ENCODE measurements at regions not wholly inside any gene's neighbourhood (a gene's known extent, or its start where the extent isn't known, plus 50 kb on each side); places are given as distances from the start of the nearest gene placed in this dataset.

GRCh38 chr12:75589801-75590200 is 78.4 kb upstream of the KRR1 start:
- H3K9me3 Mint-ChIP-seq, result no peaks in the 10 kb centered on the region
- intact Hi-C loops (cut with micrococcal nuclease), result no loop called here
- peaks cover 5% of the 10 kb centered on the region for H3K27me3 Mint-ChIP-seq (ENCODE audit: insufficient read depth)

GRCh38 chr12:75587340-75588106 is 76.1 kb upstream of the KRR1 start:
- Mint-ChIP-seq H3K4me3 (no peak overlapping the region), H3K27me3 (ENCODE audit: insufficient read depth) (peaks cover 2% of the 10 kb centered on the region)

More at GRCh38 chr12:75589801-75590200, 78.4 kb upstream of the KRR1 start:
- DNase-seq (ENCODE audit: low spot score), result no peak
- H3K4me3 Mint-ChIP-seq, result no peak overlapping the region
- no peak overlapping the region for H3K27ac Mint-ChIP-seq
- no peaks in the 10 kb centered on the region for H3K4me1 Mint-ChIP-seq (ENCODE audit: low read depth)
- no peaks in the 10 kb centered on the region for H3K36me3 Mint-ChIP-seq (ENCODE audit: low read depth)

GRCh38 chr12:75585330-75585729 is 73.9 kb upstream of the KRR1 start:
- Mint-ChIP-seq H3K9me3 (no peaks in the 10 kb centered on the region), H3K4me1 (ENCODE audit: low read depth) (no peaks in the 10 kb centered on the region), H3K27me3 (ENCODE audit: insufficient read depth) (peaks cover 2% of the 10 kb centered on the region), H3K4me3 (no peak overlapping the region), H3K36me3 (ENCODE audit: low read depth) (no peaks in the 10 kb centered on the region), H3K27ac (no peak overlapping the region)
- intact Hi-C loops (cut with micrococcal nuclease), result no loop called here
- no peak for DNase-seq (ENCODE audit: low spot score)

More at GRCh38 chr12:75587340-75588106, 76.1 kb upstream of the KRR1 start:
- DNase-seq (ENCODE audit: low spot score), result no peak
- no peaks in the 10 kb centered on the region for H3K36me3 Mint-ChIP-seq (ENCODE audit: low read depth)
- H3K27ac Mint-ChIP-seq, result no peak overlapping the region
- H3K9me3 Mint-ChIP-seq, result no peaks in the 10 kb centered on the region
- intact Hi-C loops (cut with micrococcal nuclease), result no loop called here
- H3K4me1 Mint-ChIP-seq (ENCODE audit: low read depth), result no peaks in the 10 kb centered on the region

DNA sequence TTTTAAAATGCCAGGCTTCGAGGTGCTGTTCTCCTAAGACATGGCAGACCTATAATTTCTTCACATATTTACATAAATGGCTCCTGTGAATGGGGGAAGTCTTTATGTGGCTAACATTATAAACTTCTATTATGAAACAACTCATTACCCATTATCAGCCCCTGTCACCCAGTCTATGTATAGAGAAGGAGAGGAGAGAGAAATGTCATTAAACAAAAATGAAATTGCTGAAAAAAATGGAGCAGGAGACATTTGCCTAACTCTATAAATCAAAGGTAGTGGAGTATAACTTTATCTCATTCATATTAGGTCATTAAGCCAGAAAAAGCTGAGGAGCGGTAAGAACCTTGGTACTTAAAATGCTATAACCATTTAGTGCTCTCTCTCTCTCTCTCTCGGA is 71.9 kb upstream of the KRR1 start:
- Mint-ChIP-seq H3K27me3 (ENCODE audit: insufficient read depth) (peaks cover 2% of the 10 kb centered on the region), H3K9me3 (no peaks in the 10 kb centered on the region), H3K27ac (no peak overlapping the region), H3K4me1 (ENCODE audit: low read depth) (no peaks in the 10 kb centered on the region), H3K36me3 (ENCODE audit: low read depth) (no peaks in the 10 kb centered on the region), H3K4me3 (no peak overlapping the region)
- no peak for DNase-seq (ENCODE audit: low spot score)
- intact Hi-C loops (cut with micrococcal nuclease), result no loop called here

DNA sequence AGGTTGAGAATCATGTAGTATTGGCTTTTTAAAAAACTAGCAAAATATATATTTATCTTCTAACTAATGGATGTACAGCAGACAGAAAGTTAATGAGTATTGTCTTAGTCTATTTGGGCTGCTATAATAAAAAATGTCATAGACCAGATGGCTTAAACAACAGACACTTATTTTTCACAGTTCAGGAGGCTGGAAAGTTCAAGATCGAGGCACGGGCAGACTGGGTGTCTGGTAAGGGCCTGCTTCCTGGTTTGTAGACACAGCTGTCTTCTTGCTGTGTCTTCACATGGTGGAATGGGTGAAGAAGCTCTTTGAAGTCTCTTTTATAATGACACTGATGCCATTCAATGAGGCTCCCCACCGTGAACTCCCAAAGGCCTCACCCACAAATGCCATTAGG is 70.1 kb upstream of the KRR1 start:
- Mint-ChIP-seq H3K27me3 (ENCODE audit: insufficient read depth) (peaks cover 2% of the 10 kb centered on the region), H3K9me3 (no peaks in the 10 kb centered on the region), H3K4me3 (no peak overlapping the region), H3K4me1 (ENCODE audit: low read depth) (no peaks in the 10 kb centered on the region), H3K36me3 (ENCODE audit: low read depth) (no peaks in the 10 kb centered on the region), H3K27ac (no peak overlapping the region)
- intact Hi-C loops (cut with micrococcal nuclease), result no loop called here
- no peak for DNase-seq (ENCODE audit: low spot score)

DNA sequence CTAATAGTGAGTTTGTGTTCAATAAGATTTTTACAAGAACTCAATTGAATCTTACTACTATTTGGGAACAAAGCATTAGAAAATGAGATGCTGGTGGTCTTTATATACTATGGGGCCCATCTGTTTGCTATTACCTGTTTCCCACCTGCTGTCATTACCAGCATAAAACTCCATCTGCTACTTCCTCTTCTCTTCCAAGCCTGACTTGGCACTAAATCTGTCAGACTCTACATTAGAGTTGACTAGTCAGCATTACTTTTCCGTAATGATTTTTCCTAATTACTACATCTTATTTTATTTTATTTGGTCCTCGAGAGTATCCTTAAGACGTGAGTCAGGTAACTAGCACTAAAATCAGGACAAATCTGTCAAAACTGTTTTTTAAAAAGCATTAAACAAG is 68.1 kb upstream of the KRR1 start:
- Mint-ChIP-seq H3K27me3 (ENCODE audit: insufficient read depth) (peaks cover 4% of the 10 kb centered on the region), H3K9me3 (no peaks in the 10 kb centered on the region), H3K4me1 (ENCODE audit: low read depth) (no peaks in the 10 kb centered on the region), H3K36me3 (ENCODE audit: low read depth) (no peaks in the 10 kb centered on the region), H3K27ac (no peak overlapping the region), H3K4me3 (no peak overlapping the region)
- intact Hi-C loops (cut with micrococcal nuclease), result no loop called here
- no peak for DNase-seq (ENCODE audit: low spot score)

DNA sequence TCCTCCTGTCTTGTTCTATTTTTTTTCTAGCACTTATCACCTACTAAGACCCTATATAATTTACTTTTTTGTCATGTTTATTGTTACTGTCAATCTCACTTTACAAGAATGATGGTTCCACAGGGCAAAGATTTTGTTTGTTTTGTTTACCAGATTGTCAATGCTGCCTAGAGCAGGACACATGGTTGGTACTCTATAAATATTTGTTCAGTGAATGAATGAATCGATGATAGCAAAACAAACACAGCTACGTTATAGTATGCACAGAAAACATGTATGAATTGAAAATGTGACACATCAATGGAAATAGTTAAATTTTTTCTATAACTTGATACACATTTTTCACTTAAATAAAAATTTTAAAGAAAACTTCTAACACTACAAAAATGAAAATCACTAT is 67.1 kb upstream of the KRR1 start:
- Mint-ChIP-seq H3K4me1 (ENCODE audit: low read depth) (no peaks in the 10 kb centered on the region), H3K27me3 (ENCODE audit: insufficient read depth) (peaks cover 4% of the 10 kb centered on the region), H3K27ac (no peak overlapping the region), H3K9me3 (no peaks in the 10 kb centered on the region), H3K36me3 (ENCODE audit: low read depth) (no peaks in the 10 kb centered on the region), H3K4me3 (no peak overlapping the region)
- DNase-seq (ENCODE audit: low spot score), result no peak
- intact Hi-C loops (cut with micrococcal nuclease), result no loop called here

DNA sequence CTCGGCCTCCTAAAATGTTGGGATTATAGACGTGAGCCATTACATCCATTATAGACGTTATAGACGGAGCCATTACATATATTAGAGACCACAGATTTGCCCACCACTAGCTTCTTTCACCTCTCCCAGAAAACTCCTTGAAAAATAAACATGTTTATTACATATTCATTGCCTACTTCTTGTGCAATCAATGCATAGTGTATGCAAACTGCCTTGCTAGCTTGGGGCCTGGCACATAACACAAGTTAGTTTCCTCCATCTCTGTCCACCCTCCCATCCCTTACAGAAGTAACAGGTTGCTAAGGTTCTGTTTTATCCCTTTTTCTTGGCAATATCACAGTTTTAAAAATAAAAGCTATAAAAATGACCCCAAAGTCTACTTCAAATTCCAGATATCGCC is 66.4 kb upstream of the KRR1 start:
- Mint-ChIP-seq H3K9me3 (no peaks in the 10 kb centered on the region), H3K27me3 (ENCODE audit: insufficient read depth) (peaks cover 4% of the 10 kb centered on the region), H3K36me3 (ENCODE audit: low read depth) (no peaks in the 10 kb centered on the region), H3K4me1 (ENCODE audit: low read depth) (no peaks in the 10 kb centered on the region), H3K4me3 (no peak overlapping the region), H3K27ac (no peak overlapping the region)
- intact Hi-C loops (cut with micrococcal nuclease), result no loop called here
- DNase-seq (ENCODE audit: low spot score), result no peak

DNA sequence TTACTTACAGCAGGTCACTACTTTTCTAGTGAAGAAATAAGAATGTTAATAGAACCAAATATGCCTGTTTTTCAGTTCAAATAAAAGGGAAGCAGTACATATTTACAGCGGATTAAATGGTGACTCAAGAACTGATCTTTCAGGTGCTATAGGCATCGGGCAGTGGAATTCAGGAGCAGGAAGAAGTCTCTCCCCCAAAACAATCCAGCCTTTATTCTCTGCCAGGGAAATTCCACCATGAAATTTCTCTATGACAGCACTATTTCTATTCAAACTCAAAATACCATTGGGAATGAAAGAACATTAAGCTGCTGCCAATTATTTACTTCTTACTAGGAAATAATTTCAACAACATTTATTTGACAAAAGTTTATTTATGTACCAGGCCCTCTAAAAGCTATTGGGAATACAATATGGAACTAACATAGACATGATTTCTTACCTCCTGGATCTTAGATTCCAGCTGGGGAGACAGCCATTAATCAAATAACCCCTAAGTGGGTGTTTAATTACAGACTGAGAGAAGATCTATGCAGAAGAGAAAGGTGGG is 60.3 kb upstream of the KRR1 start:
- no peaks in the 10 kb centered on the region for H3K4me1 Mint-ChIP-seq (ENCODE audit: low read depth)
- no peak overlapping the region for H3K27ac Mint-ChIP-seq
- intact Hi-C loops (cut with micrococcal nuclease), result no loop called here

DNA sequence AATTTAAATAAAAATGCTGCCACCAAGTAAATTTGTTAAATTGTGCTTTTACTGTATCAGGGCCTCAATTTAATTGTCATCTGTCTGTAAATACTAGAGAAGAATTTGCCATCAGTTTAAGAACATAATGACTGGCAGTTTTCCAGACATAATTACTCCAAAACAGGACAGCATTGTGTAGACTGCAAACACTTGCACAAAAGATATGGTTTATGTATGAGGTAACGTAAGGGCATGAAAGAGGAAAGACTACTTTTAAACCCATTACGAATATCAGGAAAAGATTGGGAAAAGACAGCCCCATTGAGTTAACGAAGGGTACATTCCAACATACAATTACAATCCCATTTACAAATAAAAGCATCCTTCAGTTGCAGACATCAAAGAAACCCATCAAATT is 59.8 kb upstream of the KRR1 start:
- no peak for DNase-seq (ENCODE audit: low spot score)
- intact Hi-C loops (cut with micrococcal nuclease), result no loop called here
- H3K4me1 Mint-ChIP-seq (ENCODE audit: low read depth), result no peaks in the 10 kb centered on the region
- H3K27ac Mint-ChIP-seq, result no peak overlapping the region
- H3K9me3 Mint-ChIP-seq, result no peaks in the 10 kb centered on the region
- H3K4me3 Mint-ChIP-seq, result no peak overlapping the region
- peaks cover 5% of the 10 kb centered on the region for H3K27me3 Mint-ChIP-seq (ENCODE audit: insufficient read depth)
- H3K36me3 Mint-ChIP-seq (ENCODE audit: low read depth), result no peaks in the 10 kb centered on the region

More for the DNA sequence above, 60.3 kb upstream of the KRR1 start:
- Mint-ChIP-seq H3K4me3 (no peak overlapping the region), H3K36me3 (ENCODE audit: low read depth) (no peaks in the 10 kb centered on the region), H3K9me3 (no peaks in the 10 kb centered on the region), H3K27me3 (ENCODE audit: insufficient read depth) (peaks cover 5% of the 10 kb centered on the region)
- no peak for DNase-seq (ENCODE audit: low spot score)

GRCh38 chr12:75568801-75569200 is 57.4 kb upstream of the KRR1 start:
- DNase-seq (ENCODE audit: low spot score), result no peak
- H3K27me3 Mint-ChIP-seq (ENCODE audit: insufficient read depth), result peaks cover 9% of the 10 kb centered on the region

GRCh38 chr12:75568393-75568792 is 57.0 kb upstream of the KRR1 start:
- no peaks in the 10 kb centered on the region for H3K36me3 Mint-ChIP-seq (ENCODE audit: low read depth)
- H3K4me1 Mint-ChIP-seq (ENCODE audit: low read depth), result no peaks in the 10 kb centered on the region
- H3K9me3 Mint-ChIP-seq, result no peaks in the 10 kb centered on the region
- no peak overlapping the region for H3K4me3 Mint-ChIP-seq
- DNase-seq (ENCODE audit: low spot score), result no peak
- intact Hi-C loops (cut with micrococcal nuclease), result no loop called here
- peaks cover 9% of the 10 kb centered on the region for H3K27me3 Mint-ChIP-seq (ENCODE audit: insufficient read depth)
- no peak overlapping the region for H3K27ac Mint-ChIP-seq

More at GRCh38 chr12:75568801-75569200, 57.4 kb upstream of the KRR1 start:
- Mint-ChIP-seq H3K4me3 (no peak overlapping the region), H3K4me1 (ENCODE audit: low read depth) (no peaks in the 10 kb centered on the region), H3K27ac (no peak overlapping the region), H3K36me3 (ENCODE audit: low read depth) (no peaks in the 10 kb centered on the region), H3K9me3 (no peaks in the 10 kb centered on the region)
- intact Hi-C loops (cut with micrococcal nuclease), result no loop called here

DNA sequence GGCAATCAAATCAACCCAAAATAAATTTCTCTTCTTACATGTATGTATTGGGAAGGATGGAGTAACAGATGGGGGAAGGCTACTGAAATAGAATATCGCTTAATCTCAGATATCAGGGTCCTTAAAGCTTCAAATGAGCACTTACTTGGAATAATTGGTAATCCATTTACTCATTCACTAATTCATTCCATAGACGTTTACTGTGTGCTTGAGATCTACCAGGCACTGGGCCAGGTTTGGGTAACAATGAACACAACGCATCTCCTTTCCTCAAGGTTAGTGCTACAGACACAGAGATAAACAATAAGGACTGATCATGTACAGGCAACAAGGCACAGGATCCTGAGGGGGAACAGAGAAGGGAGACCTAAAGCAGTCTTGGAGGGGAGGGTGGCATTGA is 54.4 kb upstream of the KRR1 start:
- intact Hi-C loops (cut with micrococcal nuclease), result no loop called here
- Mint-ChIP-seq H3K4me3 (no peak overlapping the region), H3K27ac (no peak overlapping the region), H3K36me3 (ENCODE audit: low read depth) (no peaks in the 10 kb centered on the region), H3K27me3 (ENCODE audit: insufficient read depth) (peaks cover 22% of the 10 kb centered on the region), H3K9me3 (no peaks in the 10 kb centered on the region), H3K4me1 (ENCODE audit: low read depth) (no peaks in the 10 kb centered on the region)
- no peak for DNase-seq (ENCODE audit: low spot score)

All from activated T-helper 1 cell treated with anti-CD3 and anti-CD28 coated beads, Interleukin-12 subunit alpha, Interleukin-12 subunit beta, Interleukin-2, Interleukin-4 antibody, amounts not matched to agents 30 ng/mL and 10 ng/mL and 1 ng/mL, durations not matched to agents 14 hours and 24 hours and 36 hours (primary cell).